ENCODE measurements at regions not wholly inside any gene's neighbourhood (a gene's known extent, or its start where the extent isn't known, plus 50 kb on each side); places are given as distances from the start of the nearest gene placed in this dataset.
A peak's percentile ranks its signal among the peaks of the same experiment; 100 is the strongest.

GRCh38 chr9:111187376-111187775 lies 142.6 kb downstream of the OR2K2 start:
- H3K27me3 Mint-ChIP-seq (ENCODE audit: unreplicated experiment), result no peaks in the 10 kb centered on the region
- H3K4me1 Mint-ChIP-seq (ENCODE audit: low read depth, unreplicated experiment), result no peaks in the 10 kb centered on the region
- no peak overlapping the region for H3K27ac Mint-ChIP-seq (ENCODE audit: unreplicated experiment)
- H3K4me3 Mint-ChIP-seq (ENCODE audit: unreplicated experiment), result no peak overlapping the region
- no peaks in the 10 kb centered on the region for H3K9me3 Mint-ChIP-seq (ENCODE audit: unreplicated experiment)
- DNase-seq, result no peak
- no peaks in the 10 kb centered on the region for H3K36me3 Mint-ChIP-seq (ENCODE audit: unreplicated experiment)
- TF ChIP-seq, protein P1, sequence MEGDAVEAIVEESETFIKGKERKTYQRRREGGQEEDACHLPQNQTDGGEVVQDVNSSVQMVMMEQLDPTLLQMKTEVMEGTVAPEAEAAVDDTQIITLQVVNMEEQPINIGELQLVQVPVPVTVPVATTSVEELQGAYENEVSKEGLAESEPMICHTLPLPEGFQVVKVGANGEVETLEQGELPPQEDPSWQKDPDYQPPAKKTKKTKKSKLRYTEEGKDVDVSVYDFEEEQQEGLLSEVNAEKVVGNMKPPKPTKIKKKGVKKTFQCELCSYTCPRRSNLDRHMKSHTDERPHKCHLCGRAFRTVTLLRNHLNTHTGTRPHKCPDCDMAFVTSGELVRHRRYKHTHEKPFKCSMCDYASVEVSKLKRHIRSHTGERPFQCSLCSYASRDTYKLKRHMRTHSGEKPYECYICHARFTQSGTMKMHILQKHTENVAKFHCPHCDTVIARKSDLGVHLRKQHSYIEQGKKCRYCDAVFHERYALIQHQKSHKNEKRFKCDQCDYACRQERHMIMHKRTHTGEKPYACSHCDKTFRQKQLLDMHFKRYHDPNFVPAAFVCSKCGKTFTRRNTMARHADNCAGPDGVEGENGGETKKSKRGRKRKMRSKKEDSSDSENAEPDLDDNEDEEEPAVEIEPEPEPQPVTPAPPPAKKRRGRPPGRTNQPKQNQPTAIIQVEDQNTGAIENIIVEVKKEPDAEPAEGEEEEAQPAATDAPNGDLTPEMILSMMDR (IDR thresholded peaks at IDR 0.05; ENCODE audit: partially characterized antibody, unreplicated experiment), result no peak

DNA sequence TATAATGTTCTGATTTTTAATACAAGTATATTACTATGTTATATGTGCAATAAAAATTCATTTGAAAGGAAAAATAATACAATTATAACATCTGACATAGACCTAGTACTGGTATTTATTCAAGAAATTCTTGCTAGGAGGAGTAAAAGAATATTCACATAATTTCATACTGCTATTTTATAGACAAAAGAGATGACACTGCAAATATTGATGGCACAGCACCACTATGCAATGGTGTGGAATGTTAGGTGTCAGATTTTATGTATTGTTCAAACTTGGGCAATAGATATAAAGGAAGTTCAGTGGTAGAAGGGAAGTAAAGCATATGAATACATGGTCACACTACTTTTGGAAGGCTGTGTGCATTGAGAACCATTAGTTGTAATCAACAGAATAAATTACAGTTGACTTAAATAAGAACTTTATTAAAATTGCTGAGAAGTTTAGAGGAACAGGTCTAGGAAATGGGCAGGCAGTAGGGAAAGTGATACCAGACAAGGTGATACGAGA lies 143.9 kb downstream of the OR2K2 start:
- H3K4me1 Mint-ChIP-seq (ENCODE audit: low read depth, unreplicated experiment), result no peaks in the 10 kb centered on the region
- TF ChIP-seq, protein P1 (IDR thresholded peaks at IDR 0.05; ENCODE audit: partially characterized antibody, unreplicated experiment), result no peak
- no peaks in the 10 kb centered on the region for H3K9me3 Mint-ChIP-seq (ENCODE audit: unreplicated experiment)
- no peak for DNase-seq
- no peaks in the 10 kb centered on the region for H3K36me3 Mint-ChIP-seq (ENCODE audit: unreplicated experiment)
- no peak overlapping the region for H3K27ac Mint-ChIP-seq (ENCODE audit: unreplicated experiment)
- H3K27me3 Mint-ChIP-seq (ENCODE audit: unreplicated experiment), result no peaks in the 10 kb centered on the region
- H3K4me3 Mint-ChIP-seq (ENCODE audit: unreplicated experiment), result no peak overlapping the region

DNA sequence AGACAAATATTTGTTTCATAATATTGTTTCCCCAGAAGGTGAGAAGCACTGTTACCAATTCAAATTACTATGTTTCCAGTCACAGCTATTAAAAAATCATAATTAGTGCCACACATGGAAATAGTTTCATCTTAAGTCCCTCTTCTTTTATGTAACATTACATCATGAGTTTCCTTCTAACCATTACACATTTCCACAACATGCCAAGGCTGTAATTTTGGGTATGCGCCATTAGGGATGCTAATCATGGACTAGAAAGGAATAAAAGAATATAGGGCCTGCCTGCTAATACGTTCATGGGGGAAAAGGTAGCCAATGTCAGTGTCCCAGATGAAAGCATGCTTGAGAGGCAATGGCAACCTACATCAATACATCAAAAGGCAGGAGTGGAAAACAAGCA lies 142.5 kb upstream of the LPAR1 start:
- peaks cover 8% of the 10 kb centered on the region for H3K4me1 Mint-ChIP-seq (ENCODE audit: low read depth, unreplicated experiment)
- no peaks in the 10 kb centered on the region for H3K36me3 Mint-ChIP-seq (ENCODE audit: unreplicated experiment)

GRCh38 chr9:111179577-111179976 lies 141.3 kb upstream of the LPAR1 start:
- Mint-ChIP-seq H3K27ac (ENCODE audit: unreplicated experiment) (peak overlapping the region; percentile 23), H3K36me3 (ENCODE audit: unreplicated experiment) (no peaks in the 10 kb centered on the region)

More for the DNA sequence above, 142.5 kb upstream of the LPAR1 start:
- Mint-ChIP-seq H3K27ac (ENCODE audit: unreplicated experiment) (no peak overlapping the region), H3K4me3 (ENCODE audit: unreplicated experiment) (no peak overlapping the region), H3K9me3 (ENCODE audit: unreplicated experiment) (peaks cover 4% of the 10 kb centered on the region), H3K27me3 (ENCODE audit: unreplicated experiment) (no peaks in the 10 kb centered on the region)
- TF ChIP-seq, protein P1 (IDR thresholded peaks at IDR 0.05; ENCODE audit: partially characterized antibody, unreplicated experiment), result no peak
- DNase-seq, result no peak

GRCh38 chr9:111178331-111179055 lies 140.2 kb upstream of the LPAR1 start:
- no peaks in the 10 kb centered on the region for H3K36me3 Mint-ChIP-seq (ENCODE audit: unreplicated experiment)
- peak; percentile 46 for DNase-seq
- peaks cover 4% of the 10 kb centered on the region for H3K9me3 Mint-ChIP-seq (ENCODE audit: unreplicated experiment)
- peak overlapping the region; percentile 79 for H3K27ac Mint-ChIP-seq (ENCODE audit: unreplicated experiment)
- H3K4me1 Mint-ChIP-seq (ENCODE audit: low read depth, unreplicated experiment), result peaks cover 8% of the 10 kb centered on the region
- TF ChIP-seq, protein P1 (IDR thresholded peaks at IDR 0.05; ENCODE audit: partially characterized antibody, unreplicated experiment), result no peak
- no peaks in the 10 kb centered on the region for H3K27me3 Mint-ChIP-seq (ENCODE audit: unreplicated experiment)
- peak overlapping the region; percentile 6 for H3K4me3 Mint-ChIP-seq (ENCODE audit: unreplicated experiment)

More at GRCh38 chr9:111179577-111179976, 141.3 kb upstream of the LPAR1 start:
- Mint-ChIP-seq H3K27me3 (ENCODE audit: unreplicated experiment) (no peaks in the 10 kb centered on the region), H3K4me3 (ENCODE audit: unreplicated experiment) (no peak overlapping the region), H3K4me1 (ENCODE audit: low read depth, unreplicated experiment) (peaks cover 8% of the 10 kb centered on the region), H3K9me3 (ENCODE audit: unreplicated experiment) (peaks cover 4% of the 10 kb centered on the region)
- TF ChIP-seq, protein P1 (IDR thresholded peaks at IDR 0.05; ENCODE audit: partially characterized antibody, unreplicated experiment), result no peak
- DNase-seq, result no peak
